GM23338 (cell line): ENCODE measurements at regions not wholly inside any gene's neighbourhood (a gene's known extent, or its start where the extent isn't known, plus 50 kb on each side); places are given as distances from the start of the nearest gene placed in this dataset. TPM values are rescaled to one million over a fixed set of nuclear protein-coding genes. Genes with fewer than 3 reads are reported as not detected.

Source experiments
- small RNA-seq: library from RNA; depleted of rRNA; stranded (forward); fragments of <200 nt; gene quantifications from one replicate; pipeline ENCODE3, GENCODE V24; 2014; ENCODE audit warnings: low replicate concordance

Small RNAs in the stretch of these regions (small RNA-seq; reads per million reads assigned to genes)
- not detected for gene RF00019
- gene RF00402: not detected
- not detected for gene RNA5SP461
- not detected for gene RNU6-655P
